B cell (primary cell): ENCODE measurements at regions not wholly inside any gene's neighbourhood (a gene's known extent, or its start where the extent isn't known, plus 50 kb on each side); places are given as distances from the start of the nearest gene placed in this dataset.
"Not testable (repeated sequence)": the region's sequence is repeated elsewhere in the genome, so short reads cannot be mapped to it uniquely, and the experiment has no call there.

ENCODE experiments used
- ATAC-seq: fragments of 200-7000 bp; cut with Tn5 transposase; one replicate; pipeline ENCODE4 v1.10.0; 2021; ENCODE audit warnings: low read depth, mild to moderate bottlenecking, moderate number of reproducible peaks, moderate library complexity
- CTCF ChIA-PET: fragments of 350-600 bp; sonication (Branson Sonifier 250); formaldehyde crosslinking; loops from one replicate; lab custom pipeline; 2021; ENCODE audit warnings: antibody characterized with exemption, inconsistent platforms; lab: Charles Lee
- POLR2A ChIA-PET: fragments of 350-600 bp; sonication (Branson Sonifier 250); formaldehyde crosslinking; loops from one replicate; lab custom pipeline; 2021; ENCODE audit warnings: antibody characterized with exemption; lab: Charles Lee
- DNase-seq: peaks from one replicate; pipeline ENCODE4 v3.0.0; 2013
- H2AFZ ChIP-seq: 2 replicates; pipeline ENCODE4 v1.6.1; 2012; ENCODE audit warnings: mild to moderate bottlenecking, low read depth, low read length; ENCODE audit not compliant: insufficient read depth, poor library complexity, severe bottlenecking
- H3K27ac ChIP-seq, 2 donors: 1 replicate in 1 of 2; 2 replicates in 1 of 2; pipeline ENCODE4 v1.5.1; 2012 to 2013; ENCODE audit warnings: low read length in 2 of 2, mild to moderate bottlenecking in 2 of 2, moderate library complexity in 1 of 2
- H3K27me3 ChIP-seq, 4 experiments: fragments of 200-600 bp in 1 of 4; sonication (generic) in 1 of 4; replicated peaks in 1 of 4; 1 replicate in 2 of 4; 2 replicates in 2 of 4; pipeline versions ENCODE4 v1.6.1 to v1.7.0; 2013 to 2016; ENCODE audit warnings: low read length in 3 of 4, mild to moderate bottlenecking in 2 of 4, mixed read lengths in 1 of 4, moderate library complexity in 1 of 4; ENCODE audit not compliant: insufficient read depth in 4 of 4, control insufficient read depth in 3 of 4; ENCODE audit errors: control extremely low read depth in 1 of 4
- H3K36me3 ChIP-seq, 2 experiments: replicated peaks in 1 of 2; 1 replicate in 1 of 2; 2 replicates in 1 of 2; pipeline versions ENCODE4 v1.6.1 to v1.7.1; 2013; ENCODE audit warnings: low read length in 1 of 2; ENCODE audit not compliant: insufficient read depth in 2 of 2, control insufficient read depth in 1 of 2; ENCODE audit errors: control extremely low read depth in 1 of 2, extremely low read depth in 1 of 2
- H3K4me1 ChIP-seq, 2 donors: fragments of 200-600 bp in 1 of 2; sonication (generic) in 1 of 2; 1 replicate in 1 of 2; 2 replicates in 1 of 2; pipeline versions ENCODE4 v1.5.1 to v1.6.1; 2013 to 2017; ENCODE audit warnings: low read length in 2 of 2; ENCODE audit not compliant: control insufficient read depth in 2 of 2, insufficient read depth in 2 of 2
- H3K4me2 ChIP-seq: replicated peaks from 2 replicates; pipeline ENCODE3; 2012; ENCODE audit warnings: mild to moderate bottlenecking, low read depth, low read length; ENCODE audit not compliant: poor library complexity, severe bottlenecking
- H3K4me3 ChIP-seq, 5 experiments: fragments of 200-600 bp in 1 of 5; sonication (generic) in 1 of 5; 1 replicate in 3 of 5; 2 replicates in 2 of 5; pipeline versions ENCODE4 v1.5.1 to v1.7.0; 2011 to 2016; ENCODE audit warnings: low read length in 4 of 5, mild to moderate bottlenecking in 4 of 5, low read depth in 2 of 5, control low read depth in 1 of 5, moderate library complexity in 1 of 5; ENCODE audit not compliant: insufficient read depth in 1 of 5; ENCODE audit errors: control extremely low read depth in 1 of 5, extremely low read depth in 1 of 5
- H3K79me2 ChIP-seq: fragments of 200-600 bp; sonication (generic); one replicate; pipeline ENCODE4 v1.6.0; 2016; ENCODE audit warnings: low read length; ENCODE audit not compliant: control insufficient read depth, insufficient read depth
- H3K9ac ChIP-seq: fragments of 200-600 bp; sonication (generic); 2 replicates; pipeline ENCODE4 v1.6.1; 2017; ENCODE audit warnings: mild to moderate bottlenecking, low read length, moderate library complexity
- H3K9me3 ChIP-seq, 3 donors: one replicate each; pipeline versions ENCODE4 v1.6.1 to v1.7.1; 2013; ENCODE audit warnings: low read length in 2 of 3; ENCODE audit not compliant: control insufficient read depth in 2 of 3, insufficient read depth in 1 of 3; ENCODE audit errors: control extremely low read depth in 1 of 3
- H4K20me1 ChIP-seq: 2 replicates; pipeline ENCODE4 v1.6.0; 2012; ENCODE audit warnings: mild to moderate bottlenecking, low read length; ENCODE audit not compliant: insufficient read depth, control insufficient read depth, poor library complexity, severe bottlenecking
- H3K27ac Mint-ChIP-seq: one replicate; pipeline ENCODE4 v1.8.0; 2021; ENCODE audit warnings: mixed read lengths
- H3K27me3 Mint-ChIP-seq: one replicate; pipeline ENCODE4 v1.8.0; 2021; ENCODE audit warnings: mixed read lengths
- H3K4me1 Mint-ChIP-seq: one replicate; pipeline ENCODE4 v1.8.0; 2021; ENCODE audit warnings: mixed read lengths
- H3K4me3 Mint-ChIP-seq: one replicate; pipeline ENCODE4 v1.8.0; 2021; ENCODE audit warnings: mixed read lengths
- H3K9me3 Mint-ChIP-seq: one replicate; pipeline ENCODE4 v1.8.0; 2022; ENCODE audit warnings: mixed read lengths; ENCODE audit not compliant: insufficient read depth
- CTCF ChIP-seq: fragments of 200-600 bp; IDR thresholded peaks from one replicate; pipeline ENCODE4 v1.8.0; 2022; ENCODE audit warnings: antibody characterized with exemption, mild to moderate bottlenecking
- EZH2 ChIP-seq: IDR thresholded peaks from 2 replicates; pipeline ENCODE4 v1.6.1; 2012; ENCODE audit warnings: borderline replicate concordance, low read depth, mild to moderate bottlenecking, moderate library complexity, low read length; ENCODE audit not compliant: insufficient read depth, poor library complexity, severe bottlenecking
- WGBS: methylation state at CpG from one replicate; pipeline ENCODE4 v1.1.5; 2013; ENCODE audit warnings: missing lambda C conversion rate; ENCODE audit not compliant: insufficient coverage; 5-methylcytosine and 5-hydroxymethylcytosine counted together
- intact Hi-C: fragments of 100-400 bp; cut with micrococcal nuclease; formaldehyde crosslinking; loops from one replicate; pipeline ENCODE4 v1.10.0; 2022

- Mint-ChIP-seq H3K27ac (no peak overlapping the region), H3K9me3 (no peaks in the 10 kb centered on the region), H3K4me1 (peaks cover 1% of the 10 kb centered on the region), H3K4me3 (no peak overlapping the region), H3K27me3 (peaks cover 41% of the 10 kb centered on the region)
- POLR2A ChIA-PET: no interaction called here
- no peak for TF ChIP-seq CTCF
- TF ChIP-seq EZH2: no peak
- Histone ChIP-seq H3K9ac (no peak overlapping the region), H3K4me3 (no peak overlapping the region), H3K79me2 (no peaks in the 10 kb centered on the region), H2AFZ (no peak overlapping the region), H3K27me3 (peaks cover 0 to 23% (median 20%) of the 10 kb centered on the region in 4 experiments), H4K20me1 (no peaks in the 10 kb centered on the region), H3K4me2 (no peak overlapping the region), H3K27ac (no peak overlapping the region), H3K4me1 (peaks cover 7 to 8% of the 10 kb centered on the region in 2 donors), H3K9me3 (peaks cover 0 to 12% (median 0%) of the 10 kb centered on the region in 3 donors), H3K36me3 (no peaks in the 10 kb centered on the region)
- CTCF ChIA-PET: interaction anchor here (0.6 kb wide), 1 partner anchor 106 kb away, joined by 3 read pairs; no protein-coding TSS in a partner anchor
- ATAC-seq (no peak), DNase-seq (no peak)
- WGBS: 94% methylated on average over 2 of the region's 2 CpGs
- intact Hi-C loops: no loop called here
Observed at GRCh38 chr3:126285369-126285768, 71.8 kb downstream of the KLF15 start.

DNA sequence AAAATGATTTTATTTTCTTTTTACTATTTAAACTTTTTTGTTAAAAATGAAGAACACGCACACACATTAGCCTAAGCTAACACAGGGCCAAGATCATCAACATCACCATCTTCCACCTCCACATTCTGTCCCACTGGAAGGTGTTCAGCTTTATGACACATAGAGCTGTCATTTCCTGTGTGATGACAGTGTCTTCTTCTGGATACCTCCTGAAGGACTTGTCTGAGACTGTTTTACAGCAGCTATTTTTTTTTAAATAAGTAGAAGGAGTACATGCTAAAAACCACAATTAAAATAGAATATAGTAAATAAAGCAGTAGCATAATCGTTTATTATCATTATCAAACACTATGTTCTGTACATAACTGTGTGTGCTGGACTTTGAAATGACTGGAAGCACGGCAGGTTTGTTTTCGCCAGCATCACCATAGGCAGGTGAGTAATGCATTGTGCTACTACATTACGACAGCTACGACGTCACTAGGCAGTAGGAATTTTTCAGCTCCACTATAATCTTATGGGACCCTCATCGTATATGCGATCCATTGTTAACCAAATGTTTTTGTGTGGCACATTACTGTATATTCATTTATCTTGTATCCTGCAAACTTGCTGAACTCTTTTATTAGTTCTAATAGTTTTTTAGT is 72.8 kb downstream of the KLF15 start:
- intact Hi-C loops: no loop called here
- no peak overlapping the region for H3K27ac Mint-ChIP-seq
- peaks cover 0 to 12% (median 0%) of the 10 kb centered on the region in 3 donors for H3K9me3 ChIP-seq
- WGBS: 90% methylated on average over 2 of the region's 9 CpGs
- H3K27me3 ChIP-seq: peaks cover 0 to 22% (median 16%) of the 10 kb centered on the region in 4 experiments
- H3K4me1 ChIP-seq: peaks cover 7 to 8% of the 10 kb centered on the region in 2 donors
- no peaks in the 10 kb centered on the region for H3K9me3 Mint-ChIP-seq
- CTCF ChIA-PET: no interaction called here
- no peaks in the 10 kb centered on the region for H3K36me3 ChIP-seq
- peaks cover 40% of the 10 kb centered on the region for H3K27me3 Mint-ChIP-seq
- H3K4me1 Mint-ChIP-seq: peaks cover 1% of the 10 kb centered on the region
- DNase-seq (no peak), ATAC-seq (no peak)
- H3K4me3 ChIP-seq: no peak overlapping the region
- no peak overlapping the region for H3K9ac ChIP-seq
- H3K79me2 ChIP-seq: no peaks in the 10 kb centered on the region
- H3K27ac ChIP-seq: no peak overlapping the region
- H3K4me2 ChIP-seq: no peak overlapping the region
- no peak overlapping the region for H2AFZ ChIP-seq
- POLR2A ChIA-PET: no interaction called here
- no peak overlapping the region for H3K4me3 Mint-ChIP-seq
- H4K20me1 ChIP-seq: no peaks in the 10 kb centered on the region
- TF ChIP-seq CTCF: no peak
- no peak for TF ChIP-seq EZH2

DNA sequence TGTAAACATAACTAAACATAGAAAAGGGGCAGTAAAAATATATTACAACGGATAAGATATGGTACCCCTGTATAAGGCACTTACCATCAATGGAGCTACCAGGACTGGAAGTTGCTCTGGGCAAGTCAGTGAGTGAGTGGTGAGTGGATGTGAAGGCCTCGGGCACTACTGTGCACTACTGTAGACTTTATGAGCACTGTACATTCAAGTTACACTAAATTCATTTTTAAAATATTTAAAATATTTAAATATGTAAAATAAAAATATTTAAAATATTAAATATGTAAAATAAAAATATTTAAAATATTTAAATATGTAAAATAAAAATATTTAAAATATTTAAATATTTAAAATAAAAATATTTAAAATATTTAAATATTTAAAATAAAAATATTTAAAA is 73.6 kb downstream of the KLF15 start:
- H4K20me1 ChIP-seq, H3K4me3 ChIP-seq, H3K4me1 Mint-ChIP-seq, H2AFZ ChIP-seq, H3K27ac ChIP-seq, H3K27ac Mint-ChIP-seq, H3K4me3 Mint-ChIP-seq, H3K9me3 Mint-ChIP-seq, intact Hi-C loops, H3K79me2 ChIP-seq, H3K4me2 ChIP-seq, POLR2A ChIA-PET, H3K36me3 ChIP-seq, ATAC-seq, H3K4me1 ChIP-seq, CTCF ChIA-PET, DNase-seq, H3K9ac ChIP-seq: not testable (repeated sequence)
- no CpG with 5 or more reads among the region's 2 CpGs for WGBS
- peaks cover 35% of the 10 kb centered on the region for H3K27me3 Mint-ChIP-seq
- Histone ChIP-seq H3K9me3 (peaks cover 0 to 12% (median 0%) of the 10 kb centered on the region in 3 donors), H3K27me3 (peaks cover 0 to 19% (median 15%) of the 10 kb centered on the region in 4 experiments)
